ENCODE measurements at regions not wholly inside any gene's neighbourhood (a gene's known extent, or its start where the extent isn't known, plus 50 kb on each side); places are given as distances from the start of the nearest gene placed in this dataset.
A peak's percentile ranks its signal among the peaks of the same experiment; 100 is the strongest.
"Not testable (repeated sequence)": the region's sequence is repeated elsewhere in the genome, so short reads cannot be mapped to it uniquely, and the experiment has no call there.

DNA sequence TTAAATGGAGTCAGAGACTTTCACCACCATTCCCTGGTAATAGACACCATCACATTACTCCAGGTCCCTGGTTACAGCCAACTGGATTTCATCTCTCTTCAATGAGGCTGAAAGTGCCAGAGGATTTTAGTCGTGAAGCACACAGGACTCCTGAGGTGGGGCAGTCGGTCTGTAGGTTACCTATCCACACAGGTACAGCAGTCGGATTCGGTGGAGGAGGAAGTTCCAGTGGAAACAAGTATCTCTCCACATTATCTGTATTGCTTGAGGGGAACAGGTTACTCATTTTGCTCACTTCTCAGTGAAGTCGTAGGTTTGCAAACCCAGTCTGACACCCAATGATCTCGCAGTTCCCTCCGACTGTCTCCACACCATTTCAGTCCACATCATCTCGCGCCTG, 82.3 kb upstream of the TMEM45B start:
- DNase-seq = no peak

GRCh38 chr11:129733981-129734380, 81.7 kb upstream of the TMEM45B start:
- DNase-seq = no peak

- DNase-seq = no peak
Observed at GRCh38 chr11:129734654-129735053, 81.0 kb upstream of the TMEM45B start.

DNA sequence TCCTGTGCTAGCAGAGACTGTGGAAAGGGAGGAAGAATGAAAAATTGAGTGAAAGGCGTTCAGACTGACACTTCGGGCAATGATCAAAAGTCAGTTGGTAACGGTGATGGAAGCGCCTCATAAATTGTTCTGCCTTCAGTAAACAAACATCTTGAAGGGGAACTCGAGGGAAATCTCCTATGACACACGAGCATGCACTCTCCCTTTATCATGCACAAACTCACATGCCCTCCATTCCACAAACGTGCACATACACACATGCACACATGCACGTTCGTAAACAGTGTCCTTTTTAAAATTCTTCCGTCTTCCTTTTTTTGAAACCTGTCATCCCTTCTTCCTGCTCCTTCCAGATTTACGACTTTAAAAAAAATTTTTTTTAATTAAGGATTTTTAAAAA, 77.8 kb upstream of the TMEM45B start:
- no peak for DNase-seq

DNA sequence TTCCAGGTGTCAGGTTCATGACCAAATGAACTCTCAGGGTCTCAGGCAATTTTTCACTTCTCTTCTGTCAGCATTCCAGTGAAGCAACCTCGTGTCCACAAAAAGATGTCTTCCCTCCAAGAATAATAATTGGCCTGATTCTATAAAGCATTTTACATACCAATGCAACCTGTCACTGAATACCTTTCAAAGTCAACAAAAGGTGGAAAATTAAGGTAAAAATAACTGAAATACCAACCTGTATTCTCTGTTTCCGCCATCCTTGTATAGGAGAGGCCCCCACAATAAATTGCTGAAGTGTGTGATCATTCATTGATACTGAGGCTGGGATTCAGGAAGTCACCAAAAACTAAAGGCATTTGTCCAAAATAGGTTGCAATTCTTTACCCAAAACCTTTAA, 77.4 kb upstream of the TMEM45B start:
- DNase-seq = no peak

DNA sequence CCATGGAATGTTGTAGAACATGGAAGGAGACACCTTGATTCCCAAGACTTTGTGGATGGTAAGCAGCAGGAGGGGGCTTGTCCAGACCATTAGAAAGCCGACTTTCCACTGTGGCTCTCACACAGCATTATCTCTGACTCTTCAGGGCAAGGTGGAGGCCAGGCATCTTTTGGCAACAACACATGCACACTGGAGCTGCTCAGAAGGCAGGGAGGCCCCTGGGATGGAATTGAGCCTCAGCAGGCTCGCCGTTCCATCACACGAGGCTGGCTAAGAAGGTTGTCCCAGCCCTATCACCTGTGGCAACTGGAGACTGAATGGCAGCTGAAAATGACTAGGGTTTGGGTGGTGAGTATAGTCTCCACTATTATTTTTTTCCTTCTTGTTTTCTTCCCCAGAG, 76.3 kb upstream of the TMEM45B start:
- DNase-seq = no peak

- DNase-seq = no peak
Observed at GRCh38 chr11:129740125-129740719, 75.4 kb upstream of the TMEM45B start.

DNA sequence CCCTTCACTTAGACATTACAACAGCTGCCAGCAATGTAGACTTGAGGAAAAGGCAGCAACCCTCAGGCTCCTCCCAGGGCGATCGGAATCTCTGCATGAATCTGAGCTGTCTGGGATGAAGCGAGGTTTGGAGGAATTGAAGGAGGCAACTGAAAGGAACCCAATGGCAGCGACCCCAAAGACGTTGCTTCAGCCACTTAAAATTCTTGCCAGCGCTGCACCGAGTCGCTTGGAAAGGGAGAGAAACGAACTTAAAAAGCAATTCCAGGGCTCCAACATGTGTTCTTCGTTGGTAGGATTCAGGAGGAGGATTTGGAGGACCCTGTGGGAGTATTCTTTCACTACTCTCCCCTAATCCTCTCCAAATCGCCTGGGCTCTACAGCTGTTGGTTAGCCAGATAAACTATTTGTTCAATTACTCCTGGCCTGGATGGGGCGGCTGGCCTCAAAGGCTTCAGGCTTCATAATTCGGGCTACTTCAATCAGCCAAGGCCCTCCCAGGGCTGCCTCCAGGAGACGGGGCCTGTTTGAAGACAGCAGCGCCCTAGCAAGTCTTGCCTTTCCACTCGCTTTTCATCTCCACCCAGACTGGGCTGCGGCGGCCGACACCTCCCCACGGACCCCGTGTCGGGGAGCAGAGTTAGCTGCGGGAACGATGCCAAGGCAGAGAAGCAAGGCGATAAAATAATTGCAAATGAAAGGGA, 72.4 kb upstream of the TMEM45B start:
- no peak for DNase-seq

DNA sequence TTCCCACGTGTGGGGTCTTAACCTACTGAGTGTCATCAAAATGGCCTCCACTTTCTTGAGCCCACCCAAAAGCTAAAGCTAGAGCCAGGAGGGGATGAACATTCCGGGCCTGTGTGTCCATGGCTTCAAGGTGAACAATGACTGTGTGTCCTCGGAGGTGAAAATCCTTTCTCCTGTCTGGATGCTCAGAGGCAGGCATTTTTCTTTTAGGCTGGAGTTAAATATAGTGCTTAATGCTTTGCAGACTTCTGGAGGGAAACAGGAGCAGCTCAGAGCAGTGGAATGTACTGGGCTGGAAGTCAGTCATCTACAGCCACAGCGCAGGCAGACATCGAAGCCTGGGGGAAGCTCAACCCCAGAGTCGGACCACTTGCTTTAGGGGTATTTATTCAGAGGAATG, 68.6 kb upstream of the TMEM45B start:
- DNase-seq = no peak

- no peak for DNase-seq
Observed at GRCh38 chr11:129749141-129749540, 66.5 kb upstream of the TMEM45B start.

DNA sequence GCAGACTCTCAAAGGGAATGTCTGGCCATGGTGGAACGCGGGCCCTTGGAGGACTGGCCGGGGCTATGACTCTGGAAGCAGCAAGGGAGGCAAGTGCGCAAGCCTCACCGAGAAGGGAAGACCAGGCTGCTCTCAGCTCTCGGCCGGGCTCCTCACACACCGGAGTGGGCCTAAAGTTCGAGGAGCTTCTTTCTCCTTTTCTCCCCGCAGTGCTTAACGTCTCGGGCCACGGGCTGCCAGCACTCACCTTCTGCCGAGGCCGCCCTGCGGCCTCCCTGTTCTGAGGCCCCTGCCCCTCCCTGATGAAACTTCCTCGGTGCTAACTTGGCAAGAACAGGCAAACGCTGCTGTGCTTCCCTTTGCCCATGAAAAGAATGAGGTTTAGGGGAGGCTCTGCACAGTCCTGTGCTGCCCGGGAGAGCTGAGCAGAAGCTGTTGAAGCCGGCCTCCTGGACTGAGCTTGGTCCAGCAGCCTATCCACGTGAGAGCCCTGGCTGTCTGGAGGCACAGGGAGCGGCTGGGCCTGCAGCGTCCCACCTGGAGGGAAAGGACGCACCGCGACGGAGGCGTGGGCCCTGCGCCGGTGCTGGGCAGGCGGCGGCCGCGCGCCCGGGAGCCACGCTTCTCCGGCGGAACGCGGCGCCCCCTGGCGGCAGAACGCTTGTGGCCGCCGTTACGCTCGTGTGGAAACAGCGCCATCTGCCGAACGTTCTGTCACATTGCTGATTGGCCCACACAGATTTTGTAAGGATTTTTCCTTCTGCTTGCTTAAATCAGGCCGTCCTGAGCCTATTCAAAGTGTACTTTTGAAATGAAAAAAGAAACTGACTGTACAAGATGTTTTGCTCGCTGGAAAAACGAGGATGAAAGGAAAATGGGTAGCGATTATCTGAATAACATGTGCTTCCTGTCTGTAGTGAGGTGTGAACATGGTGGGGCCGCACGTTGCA, 65.0 kb upstream of the TMEM45B start:
- DNase-seq = peak; percentile 45 to 74 (median 63)

DNA sequence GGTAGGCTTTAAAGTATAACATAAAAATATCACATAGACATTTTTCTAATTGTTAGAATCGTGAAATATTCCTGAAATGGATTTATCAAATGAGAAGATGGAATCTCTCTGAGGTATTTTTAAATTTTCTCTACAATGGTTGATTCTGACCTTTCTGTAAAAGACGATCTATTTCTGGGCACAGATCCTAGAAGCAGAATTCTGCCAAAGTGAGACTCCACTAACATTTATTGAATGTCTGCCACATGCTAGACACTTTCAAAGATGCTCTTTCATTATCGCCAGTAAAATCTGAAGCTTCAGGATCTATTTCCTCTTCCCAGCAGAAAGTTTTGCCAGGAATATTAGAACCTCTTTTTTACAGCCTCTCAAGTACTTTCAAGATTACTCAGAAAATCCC, 64.1 kb upstream of the TMEM45B start:
- no peak for DNase-seq

- DNase-seq = not testable (repeated sequence)
Observed at GRCh38 chr11:129763569-129763968, 52.1 kb upstream of the TMEM45B start.

DNA sequence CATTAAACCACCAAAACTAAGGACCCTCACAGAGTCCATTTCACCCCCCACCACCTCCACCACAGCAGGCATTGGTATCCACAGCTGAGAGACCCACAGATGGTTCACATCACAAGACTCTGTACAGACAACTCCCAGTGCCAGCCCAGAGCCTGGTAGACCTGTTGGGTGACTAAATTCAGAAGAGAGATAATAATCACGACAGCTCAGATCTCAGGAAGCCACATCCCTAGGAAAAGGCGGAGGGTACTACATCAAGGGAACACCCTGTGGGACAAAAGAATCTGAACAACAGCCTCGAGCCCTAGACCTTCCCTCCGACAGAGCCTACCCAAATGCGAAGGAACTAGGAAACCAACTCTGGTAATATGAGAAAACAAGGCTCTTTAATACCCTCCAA, 51.4 kb upstream of the TMEM45B start:
- not testable (repeated sequence) for DNase-seq
